WTC11 (cell line): ENCODE measurements at regions not wholly inside any gene's neighbourhood (a gene's known extent, or its start where the extent isn't known, plus 50 kb on each side); places are given as distances from the start of the nearest gene placed in this dataset.

Experiments used
- ATAC-seq: fragments of 200-7000 bp; cut with Tn5 transposase; 2 replicates; pipeline ENCODE4 v1.10.0; 2021; ENCODE audit warnings: mild to moderate bottlenecking, moderate library complexity
- CTCF ChIA-PET: fragments of 300-600 bp; sonication (Branson Sonifier 250); formaldehyde crosslinking; loops from one replicate; lab custom pipeline; 2021; ENCODE audit warnings: antibody characterized with exemption; lab: Charles Lee
- POLR2A ChIA-PET: fragments of 350-600 bp; sonication (Branson Sonifier 250); formaldehyde crosslinking; loops from one replicate; lab custom pipeline; 2021; ENCODE audit warnings: antibody characterized with exemption; lab: Charles Lee
- DNase-seq: peaks from one replicate; pipeline ENCODE4 v3.0.0; 2021; ENCODE audit warnings: low spot score
- H3K27ac Mint-ChIP-seq: 2 replicates; pipeline ENCODE4 v1.8.0; 2021; ENCODE audit warnings: mixed read lengths
- H3K27me3 Mint-ChIP-seq: 2 replicates; pipeline ENCODE4 v1.8.0; 2021; ENCODE audit warnings: low read depth, mild to moderate bottlenecking, moderate library complexity, mixed read lengths
- H3K36me3 Mint-ChIP-seq: 2 replicates; pipeline ENCODE4 v1.8.0; 2021; ENCODE audit warnings: mixed read lengths
- H3K4me1 Mint-ChIP-seq: 2 replicates; pipeline ENCODE4 v1.8.0; 2022; ENCODE audit warnings: mixed read lengths
- H3K4me3 Mint-ChIP-seq: 2 replicates; pipeline ENCODE4 v1.8.0; 2021; ENCODE audit warnings: mild to moderate bottlenecking, moderate library complexity, mixed read lengths
- H3K9me3 Mint-ChIP-seq: 2 replicates; pipeline ENCODE4 v1.8.0; 2021; ENCODE audit warnings: mixed read lengths
- AR ChIP-seq: fragments of 250-450 bp; sonication (Bioruptor Pico); IDR thresholded peaks from 2 replicates; pipeline ENCODE4 v1.9.0; 2021; ENCODE audit warnings: mild to moderate bottlenecking
- ATF2 ChIP-seq: sonication (generic); formaldehyde crosslinking; IDR thresholded peaks from 2 replicates; pipeline ENCODE4 v1.8.1; 2022; ENCODE audit warnings: low read depth, missing genetic modification reagents, borderline replicate concordance
- ATF3 ChIP-seq: sonication (generic); formaldehyde crosslinking; conservative IDR thresholded peaks from 2 replicates; pipeline ENCODE4 v1.8.1; 2022; ENCODE audit warnings: mild to moderate bottlenecking, missing genetic modification reagents
- CBFB ChIP-seq: sonication (generic); formaldehyde crosslinking; IDR thresholded peaks from 2 replicates; pipeline ENCODE4 v1.8.1; 2022; ENCODE audit warnings: mild to moderate bottlenecking, low read depth, missing genetic modification reagents
- CREM ChIP-seq: sonication (generic); formaldehyde crosslinking; IDR thresholded peaks from 2 replicates; pipeline ENCODE4 v1.8.1; 2022; ENCODE audit warnings: mild to moderate bottlenecking, missing genetic modification reagents, moderate library complexity
- FOXP4 ChIP-seq: sonication (generic); formaldehyde crosslinking; IDR thresholded peaks from 2 replicates; pipeline ENCODE4 v1.8.0; 2022; ENCODE audit warnings: mild to moderate bottlenecking, missing genetic modification reagents
- GABPB1 ChIP-seq: sonication (generic); formaldehyde crosslinking; IDR thresholded peaks from 2 replicates; pipeline ENCODE4 v1.8.1; 2023; ENCODE audit warnings: mild to moderate bottlenecking, missing genetic modification reagents
- IRF2 ChIP-seq: sonication (generic); formaldehyde crosslinking; IDR thresholded peaks from 2 replicates; pipeline ENCODE4 v1.8.0; 2022; ENCODE audit warnings: low read depth, missing genetic modification reagents, borderline replicate concordance
- NR1H2 ChIP-seq: sonication (generic); formaldehyde crosslinking; IDR thresholded peaks from 2 replicates; pipeline ENCODE4 v1.9.0; 2021; ENCODE audit warnings: mild to moderate bottlenecking, moderate library complexity, missing genetic modification reagents
- RELA ChIP-seq: sonication (generic); formaldehyde crosslinking; IDR thresholded peaks from 2 replicates; pipeline ENCODE4 v1.8.1; 2022; ENCODE audit warnings: missing genetic modification reagents, mild to moderate bottlenecking, borderline replicate concordance
- RORB ChIP-seq: fragments of 250-450 bp; sonication (Bioruptor Pico); IDR thresholded peaks from 2 replicates; pipeline ENCODE4 v1.9.0; 2021; ENCODE audit warnings: mild to moderate bottlenecking
- ZNF416 ChIP-seq: fragments of 250-450 bp; sonication (Bioruptor Pico); IDR thresholded peaks from 2 replicates; pipeline ENCODE4 v1.9.0; 2021; ENCODE audit warnings: mild to moderate bottlenecking, inconsistent platforms
- ZNF532 ChIP-seq: fragments of 250-450 bp; sonication (Bioruptor Pico); IDR thresholded peaks from 2 replicates; pipeline ENCODE4 v1.9.0; 2021; ENCODE audit warnings: mild to moderate bottlenecking, borderline replicate concordance
- TF ChIP-seq, protein P1 (sequence below): fragments of 250-450 bp; sonication (Bioruptor Pico); IDR thresholded peaks from 2 replicates; pipeline ENCODE4 v1.8.0; 2021; ENCODE audit warnings: mild to moderate bottlenecking

DNA sequence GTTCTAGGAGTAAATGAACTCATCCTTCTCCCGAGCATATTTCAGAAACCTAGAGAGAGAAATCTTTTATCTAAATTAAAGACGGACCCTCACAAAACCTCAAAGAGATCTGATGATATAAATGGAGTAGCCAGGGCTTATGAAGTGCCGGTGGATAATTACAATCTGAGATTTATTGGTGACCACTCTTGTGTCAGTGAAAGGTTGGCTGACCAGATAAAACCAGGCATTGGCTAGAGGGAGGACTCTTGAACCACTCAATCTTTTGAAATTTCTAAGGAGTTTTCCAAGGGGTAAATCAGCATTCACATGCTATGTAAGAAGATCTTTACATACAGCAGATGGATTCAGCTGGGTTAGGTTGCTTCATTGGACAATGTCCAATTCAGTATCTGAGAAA, 227.3 kb upstream of the MMADHC start:
- ATAC-seq: no peak
- peaks cover 7% of the 10 kb centered on the region; the same call in 1 of the 2 replicates for H3K9me3 Mint-ChIP-seq
- no peaks in the 10 kb centered on the region for H3K36me3 Mint-ChIP-seq
- ChIA-PET POLR2A (no interaction called here), CTCF (no interaction called here)
- no peaks in the 10 kb centered on the region for H3K27me3 Mint-ChIP-seq
- TF ChIP-seq RELA (CRISPR knock-in tag) (no peak), NR1H2 (CRISPR knock-in tag) (no peak), ATF2 (no peak), CREM (no peak), GABPB1 (CRISPR knock-in tag) (no peak), RORB (CRISPR knock-in tag) (no peak)
- no peak for DNase-seq
- no peak overlapping the region for H3K27ac Mint-ChIP-seq
- peaks cover 10% of the 10 kb centered on the region for H3K4me1 Mint-ChIP-seq
- H3K4me3 Mint-ChIP-seq: no peak overlapping the region

- ATAC-seq: no peak
- no peaks in the 10 kb centered on the region for H3K36me3 Mint-ChIP-seq
- H3K4me3 Mint-ChIP-seq: no peak overlapping the region
- no peak for DNase-seq
- H3K27ac Mint-ChIP-seq: no peak overlapping the region
- H3K27me3 Mint-ChIP-seq: no peaks in the 10 kb centered on the region
- H3K4me1 Mint-ChIP-seq: peaks cover 3% of the 10 kb centered on the region
- TF ChIP-seq ATF3 (CRISPR knock-in tag) (no peak), CBFB (CRISPR knock-in tag) (no peak), AR (CRISPR knock-in tag) (no peak), ZNF416 (no peak), IRF2 (no peak), ZNF532 (CRISPR knock-in tag) (no peak), FOXP4 (CRISPR knock-in tag) (no peak)
- TF ChIP-seq, protein P1, sequence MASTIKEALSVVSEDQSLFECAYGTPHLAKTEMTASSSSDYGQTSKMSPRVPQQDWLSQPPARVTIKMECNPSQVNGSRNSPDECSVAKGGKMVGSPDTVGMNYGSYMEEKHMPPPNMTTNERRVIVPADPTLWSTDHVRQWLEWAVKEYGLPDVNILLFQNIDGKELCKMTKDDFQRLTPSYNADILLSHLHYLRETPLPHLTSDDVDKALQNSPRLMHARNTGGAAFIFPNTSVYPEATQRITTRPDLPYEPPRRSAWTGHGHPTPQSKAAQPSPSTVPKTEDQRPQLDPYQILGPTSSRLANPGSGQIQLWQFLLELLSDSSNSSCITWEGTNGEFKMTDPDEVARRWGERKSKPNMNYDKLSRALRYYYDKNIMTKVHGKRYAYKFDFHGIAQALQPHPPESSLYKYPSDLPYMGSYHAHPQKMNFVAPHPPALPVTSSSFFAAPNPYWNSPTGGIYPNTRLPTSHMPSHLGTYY: no peak
- POLR2A ChIA-PET: no interaction called here
- H3K9me3 Mint-ChIP-seq: peaks cover 7% of the 10 kb centered on the region; the same call in 1 of the 2 replicates
- CTCF ChIA-PET: no interaction called here
These were observed 226.5 kb upstream of the MMADHC start for GRCh38 chr2:149814049-149814448.
